ENCODE measurements at regions not wholly inside any gene's neighbourhood (a gene's known extent, or its start where the extent isn't known, plus 50 kb on each side); places are given as distances from the start of the nearest gene placed in this dataset.

DNA sequence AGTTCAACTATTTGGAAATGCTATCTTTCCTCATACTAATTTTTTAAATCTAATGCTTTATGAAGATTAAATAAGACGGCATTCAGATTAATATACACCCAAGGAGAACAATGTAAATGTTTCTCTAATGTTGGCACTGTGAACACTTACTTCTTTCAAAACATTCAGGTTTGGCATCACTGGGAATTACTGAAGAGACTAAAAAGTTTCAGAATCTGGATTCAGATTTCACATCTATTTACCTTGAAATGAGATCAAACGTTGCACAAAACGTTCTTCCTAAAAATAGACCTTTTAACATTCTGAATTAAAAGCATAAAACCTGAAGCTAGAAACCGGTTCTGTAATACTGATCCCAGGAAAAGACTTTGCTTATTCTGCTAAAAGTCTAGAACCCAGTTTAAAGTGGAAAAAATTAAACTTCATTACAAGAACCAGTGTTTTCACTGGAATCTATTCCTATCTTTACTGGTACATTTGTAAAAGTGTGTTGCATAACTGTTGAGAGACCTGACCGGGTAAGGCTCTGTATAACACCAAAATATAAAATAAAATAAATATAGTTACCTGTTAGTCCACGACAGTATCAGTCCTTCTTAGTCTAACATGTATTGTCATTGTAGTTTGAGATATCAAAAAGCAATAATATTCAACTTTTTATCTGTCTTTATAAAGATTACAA, 117.4 kb upstream of the MAP9 start (continued):
- no peak for TF ChIP-seq GABPA (IDR thresholded peaks at IDR 0.05; ENCODE audit: borderline replicate concordance, insufficient read depth, low read length)
- no peak for TF ChIP-seq JUN (IDR thresholded peaks at IDR 0.05; ENCODE audit: low read depth, low read length)
- no peak for TF ChIP-seq RXRA (IDR thresholded peaks at IDR 0.05; ENCODE audit: insufficient read depth, low read depth, low read length)

Measured in H1 (cell line).